OCI-LY1 (cell line): ENCODE measurements at regions not wholly inside any gene's neighbourhood (a gene's known extent, or its start where the extent isn't known, plus 50 kb on each side); places are given as distances from the start of the nearest gene placed in this dataset.

ENCODE experiments used
- H2AFZ ChIP-seq: fragments of 200-600 bp; sonication (generic), shearing (Covaris generic); 2 replicates; pipeline ENCODE4 v1.6.0; 2014; ENCODE audit warnings: antibody characterized with exemption, mild to moderate bottlenecking, low read length
- H3F3A ChIP-seq: fragments of 200-600 bp; sonication (generic), shearing (Covaris generic); 2 replicates; pipeline ENCODE4 v1.6.0; 2014; ENCODE audit warnings: mild to moderate bottlenecking, antibody characterized with exemption, low read length, moderate library complexity; ENCODE audit not compliant: insufficient read depth
- H3K27ac ChIP-seq: fragments of 200-600 bp; sonication (generic); 2 replicates; pipeline ENCODE4 v1.5.1; 2014; ENCODE audit warnings: low read length, mixed run types, mild to moderate bottlenecking, low read depth; ENCODE audit not compliant: poor library complexity, severe bottlenecking
- H3K27me3 ChIP-seq: fragments of 200-600 bp; sonication (generic); 2 replicates; pipeline ENCODE4 v1.6.0; 2014; ENCODE audit warnings: antibody characterized with exemption, mild to moderate bottlenecking, low read length, moderate library complexity; ENCODE audit not compliant: insufficient read depth
- H3K36me3 ChIP-seq: fragments of 200-600 bp; sonication (generic); 2 replicates; pipeline ENCODE4 v1.6.1; 2014; ENCODE audit warnings: mild to moderate bottlenecking, antibody characterized with exemption, low read length, moderate library complexity, mixed read lengths; ENCODE audit not compliant: insufficient read depth
- H3K4me1 ChIP-seq: fragments of 200-600 bp; sonication (generic); 2 replicates; pipeline ENCODE4 v1.5.1; 2014; ENCODE audit warnings: mild to moderate bottlenecking, low read length, moderate library complexity; ENCODE audit not compliant: insufficient read depth, severe bottlenecking
- H3K4me2 ChIP-seq: fragments of 200-600 bp; sonication (generic), shearing (Covaris generic); 2 replicates; pipeline ENCODE4 v1.6.1; 2014; ENCODE audit warnings: low read length
- H3K4me3 ChIP-seq: fragments of 200-600 bp; sonication (generic); 2 replicates; pipeline ENCODE4 v1.5.1; 2014; ENCODE audit warnings: low read length, low read depth, mild to moderate bottlenecking, mixed read lengths; ENCODE audit not compliant: poor library complexity, severe bottlenecking
- H3K79me2 ChIP-seq: fragments of 200-600 bp; shearing (Covaris generic); 2 replicates; pipeline ENCODE4 v1.6.1; 2016; ENCODE audit warnings: mixed run types, low read length, mixed read lengths; ENCODE audit not compliant: insufficient read depth
- H3K9ac ChIP-seq: fragments of 200-600 bp; sonication (generic), shearing (Covaris generic); 2 replicates; pipeline ENCODE4 v1.6.1; 2014; ENCODE audit warnings: mild to moderate bottlenecking, low read length, mixed read lengths
- H3K9me2 ChIP-seq: fragments of 200-600 bp; sonication (generic), shearing (Covaris generic); 2 replicates; pipeline ENCODE4 v1.6.1; 2014; ENCODE audit warnings: low read depth, mild to moderate bottlenecking, low read length, mixed read lengths
- H3K9me3 ChIP-seq: fragments of 200-600 bp; shearing (Covaris generic); 2 replicates; pipeline ENCODE4 v1.6.1; 2014; ENCODE audit warnings: low read length, mixed read lengths
- H4K20me1 ChIP-seq: fragments of 200-600 bp; sonication (generic), shearing (Covaris generic); 2 replicates; pipeline ENCODE4 v1.6.0; 2016; ENCODE audit warnings: mild to moderate bottlenecking, low read length; ENCODE audit not compliant: insufficient read depth
- EZH2 ChIP-seq: fragments of 200-600 bp; sonication (generic), shearing (Covaris generic); IDR thresholded peaks from 2 replicates; pipeline ENCODE4 v1.8.0; 2017; ENCODE audit warnings: borderline replicate concordance, mixed run types, mild to moderate bottlenecking, antibody characterized with exemption, low read length, moderate library complexity, mixed read lengths
- TF ChIP-seq, protein P1 (sequence below): fragments of 200-600 bp; sonication (generic), shearing (Covaris generic); IDR thresholded peaks from 2 replicates; pipeline ENCODE4 v1.5.1; 2017; ENCODE audit warnings: mild to moderate bottlenecking, antibody characterized with exemption, low read length, moderate library complexity, mixed read lengths

DNA sequence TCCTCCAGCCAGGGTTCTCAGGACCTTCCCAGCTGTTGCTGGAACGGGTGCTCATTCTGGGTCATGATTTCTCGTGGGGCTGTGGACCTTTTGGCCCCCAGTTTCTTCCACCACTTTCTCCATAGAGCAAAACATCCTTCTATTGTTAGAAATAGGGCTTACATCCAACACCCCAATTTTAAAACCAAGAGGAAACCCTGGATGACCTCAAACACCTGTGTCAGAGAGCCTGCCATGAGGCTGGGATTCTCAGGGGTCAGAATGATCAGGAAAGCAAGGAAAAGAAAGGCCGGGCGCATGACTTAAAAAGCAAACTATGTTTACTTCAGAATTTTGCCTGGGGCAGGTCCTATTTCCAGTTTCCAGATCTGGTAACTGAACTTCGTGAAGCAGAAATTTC lies 307.9 kb upstream of the MEIS1 start:
- H3F3A ChIP-seq, result no peaks in the 10 kb centered on the region
- H2AFZ ChIP-seq, result no peak overlapping the region
- H3K9me2 ChIP-seq, result no peaks in the 10 kb centered on the region
- no peaks in the 10 kb centered on the region for H3K9me3 ChIP-seq
- no peak overlapping the region for H3K27ac ChIP-seq
- no peaks in the 10 kb centered on the region for H4K20me1 ChIP-seq
- H3K9ac ChIP-seq, result no peak overlapping the region
- no peaks in the 10 kb centered on the region for H3K36me3 ChIP-seq
- H3K79me2 ChIP-seq, result no peaks in the 10 kb centered on the region
- H3K27me3 ChIP-seq, result no peaks in the 10 kb centered on the region
- H3K4me3 ChIP-seq, result no peak overlapping the region
- H3K4me1 ChIP-seq, result no peaks in the 10 kb centered on the region
- no peak for TF ChIP-seq EZH2
- TF ChIP-seq, protein P1, sequence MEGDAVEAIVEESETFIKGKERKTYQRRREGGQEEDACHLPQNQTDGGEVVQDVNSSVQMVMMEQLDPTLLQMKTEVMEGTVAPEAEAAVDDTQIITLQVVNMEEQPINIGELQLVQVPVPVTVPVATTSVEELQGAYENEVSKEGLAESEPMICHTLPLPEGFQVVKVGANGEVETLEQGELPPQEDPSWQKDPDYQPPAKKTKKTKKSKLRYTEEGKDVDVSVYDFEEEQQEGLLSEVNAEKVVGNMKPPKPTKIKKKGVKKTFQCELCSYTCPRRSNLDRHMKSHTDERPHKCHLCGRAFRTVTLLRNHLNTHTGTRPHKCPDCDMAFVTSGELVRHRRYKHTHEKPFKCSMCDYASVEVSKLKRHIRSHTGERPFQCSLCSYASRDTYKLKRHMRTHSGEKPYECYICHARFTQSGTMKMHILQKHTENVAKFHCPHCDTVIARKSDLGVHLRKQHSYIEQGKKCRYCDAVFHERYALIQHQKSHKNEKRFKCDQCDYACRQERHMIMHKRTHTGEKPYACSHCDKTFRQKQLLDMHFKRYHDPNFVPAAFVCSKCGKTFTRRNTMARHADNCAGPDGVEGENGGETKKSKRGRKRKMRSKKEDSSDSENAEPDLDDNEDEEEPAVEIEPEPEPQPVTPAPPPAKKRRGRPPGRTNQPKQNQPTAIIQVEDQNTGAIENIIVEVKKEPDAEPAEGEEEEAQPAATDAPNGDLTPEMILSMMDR, result no peak
- no peak overlapping the region for H3K4me2 ChIP-seq

DNA sequence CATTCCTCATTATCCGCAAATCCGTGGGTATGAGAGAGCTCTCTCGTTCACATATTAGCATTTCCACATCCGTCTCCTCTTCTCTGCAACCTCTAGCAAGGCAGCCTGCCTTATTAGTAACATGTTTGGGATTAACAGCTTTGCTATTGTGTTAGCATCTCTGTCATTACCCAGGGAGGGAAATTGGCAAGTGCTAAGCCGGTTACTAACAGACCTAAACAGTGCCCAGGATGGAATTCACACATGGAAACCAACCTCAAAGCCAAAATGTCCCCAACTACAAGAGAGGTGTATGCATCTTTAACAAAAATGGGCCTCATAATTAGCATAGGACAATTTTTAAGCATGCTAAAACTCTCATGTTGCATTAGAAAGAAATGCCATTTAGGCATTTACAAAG lies 309.0 kb upstream of the MEIS1 start:
- H3K36me3 ChIP-seq, result no peaks in the 10 kb centered on the region
- no peaks in the 10 kb centered on the region for H3K4me1 ChIP-seq
- no peaks in the 10 kb centered on the region for H4K20me1 ChIP-seq
- no peak overlapping the region for H3K27ac ChIP-seq
- no peak overlapping the region for H3K4me3 ChIP-seq
- H3K9ac ChIP-seq, result no peak overlapping the region
- H3K9me3 ChIP-seq, result no peaks in the 10 kb centered on the region
- H3K27me3 ChIP-seq, result no peaks in the 10 kb centered on the region
- no peaks in the 10 kb centered on the region for H3F3A ChIP-seq
- H3K9me2 ChIP-seq, result no peaks in the 10 kb centered on the region
- H3K79me2 ChIP-seq, result no peaks in the 10 kb centered on the region
- TF ChIP-seq, protein P1, result no peak
- TF ChIP-seq EZH2, result no peak
- no peak overlapping the region for H3K4me2 ChIP-seq
- H2AFZ ChIP-seq, result no peak overlapping the region

DNA sequence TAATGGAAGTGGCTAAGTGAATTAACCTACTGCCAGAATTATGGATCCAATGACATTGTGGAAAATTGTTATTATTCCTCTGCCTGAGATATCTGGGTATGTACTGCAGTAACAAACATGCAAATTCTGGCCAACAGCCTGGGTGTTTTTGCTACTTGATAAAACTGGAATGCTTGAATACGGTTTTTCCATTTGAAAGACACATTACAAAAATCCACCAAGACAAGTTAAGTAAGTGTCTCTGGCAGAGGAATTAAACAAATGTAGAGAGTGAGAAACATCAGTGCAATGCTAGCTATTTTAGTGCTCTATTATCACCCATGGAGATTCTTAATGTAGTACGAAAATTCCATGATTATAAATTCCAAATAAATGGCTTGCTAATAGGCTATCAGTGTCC lies 312.4 kb upstream of the MEIS1 start:
- no peaks in the 10 kb centered on the region for H3K36me3 ChIP-seq

More for the DNA sequence above, 312.4 kb upstream of the MEIS1 start:
- Histone ChIP-seq H3F3A (no peaks in the 10 kb centered on the region), H3K9me3 (no peaks in the 10 kb centered on the region), H3K79me2 (no peaks in the 10 kb centered on the region), H4K20me1 (no peaks in the 10 kb centered on the region), H3K27me3 (no peaks in the 10 kb centered on the region), H3K9me2 (no peaks in the 10 kb centered on the region), H3K9ac (no peak overlapping the region), H3K27ac (no peak overlapping the region), H2AFZ (no peak overlapping the region), H3K4me3 (no peak overlapping the region), H3K4me2 (no peak overlapping the region), H3K4me1 (no peaks in the 10 kb centered on the region)
- no peak for TF ChIP-seq EZH2
- TF ChIP-seq, protein P1, result no peak
